A549 (cell line): ENCODE measurements at regions not wholly inside any gene's neighbourhood (a gene's known extent, or its start where the extent isn't known, plus 50 kb on each side); places are given as distances from the start of the nearest gene placed in this dataset.

Experiments used
- CBX2 ChIP-seq: fragments of 200-600 bp; sonication (generic); IDR thresholded peaks from 2 replicates; pipeline ENCODE4 v1.6.1; 2016; ENCODE audit warnings: low read depth, mild to moderate bottlenecking, borderline replicate concordance
- CEBPB ChIP-seq, 2 experiments: fragments of >200 bp in 1 of 2; sonication (Bioruptor Twin) in 1 of 2; formaldehyde crosslinking in 1 of 2; IDR thresholded peaks; 2 replicates each; pipeline ENCODE4 v1.6.1; 2012 to 2016
- RARB ChIP-seq: fragments of 250-450 bp; sonication (Bioruptor Pico); IDR thresholded peaks from 2 replicates; pipeline ENCODE4 v1.8.0; 2021; ENCODE audit warnings: mild to moderate bottlenecking, moderate library complexity
- ZNF302 ChIP-seq: fragments of 250-450 bp; sonication (Bioruptor Pico); IDR thresholded peaks from 2 replicates; pipeline ENCODE4 v1.9.0; 2021; ENCODE audit warnings: inconsistent platforms, mild to moderate bottlenecking, moderate library complexity
- TF ChIP-seq, protein P1 (sequence below): fragments of >200 bp; sonication (Bioruptor Twin); formaldehyde crosslinking; IDR thresholded peaks from 3 replicates; pipeline ENCODE4 v1.5.1; 2016

DNA sequence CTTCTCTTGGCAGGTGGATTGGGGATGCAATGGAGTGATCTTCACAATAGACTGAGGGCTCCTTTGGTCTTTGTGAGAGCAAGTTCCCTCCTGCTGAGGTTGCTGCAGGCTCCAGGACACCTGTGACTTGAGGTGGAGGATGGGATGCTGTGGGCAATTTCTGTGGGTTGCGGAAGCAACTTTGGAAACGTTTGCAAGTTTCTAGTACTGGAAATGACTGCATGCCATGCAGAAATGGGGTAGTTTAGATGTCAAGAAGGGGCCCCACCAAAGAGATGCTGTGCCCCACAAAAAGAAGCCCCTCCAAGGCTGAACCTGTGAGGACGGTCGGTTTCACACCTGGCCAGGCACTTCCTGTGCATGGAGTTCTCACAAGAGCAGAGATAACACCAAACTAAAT lies 80.4 kb upstream of the XCR1 start:
- TF ChIP-seq, protein P1, sequence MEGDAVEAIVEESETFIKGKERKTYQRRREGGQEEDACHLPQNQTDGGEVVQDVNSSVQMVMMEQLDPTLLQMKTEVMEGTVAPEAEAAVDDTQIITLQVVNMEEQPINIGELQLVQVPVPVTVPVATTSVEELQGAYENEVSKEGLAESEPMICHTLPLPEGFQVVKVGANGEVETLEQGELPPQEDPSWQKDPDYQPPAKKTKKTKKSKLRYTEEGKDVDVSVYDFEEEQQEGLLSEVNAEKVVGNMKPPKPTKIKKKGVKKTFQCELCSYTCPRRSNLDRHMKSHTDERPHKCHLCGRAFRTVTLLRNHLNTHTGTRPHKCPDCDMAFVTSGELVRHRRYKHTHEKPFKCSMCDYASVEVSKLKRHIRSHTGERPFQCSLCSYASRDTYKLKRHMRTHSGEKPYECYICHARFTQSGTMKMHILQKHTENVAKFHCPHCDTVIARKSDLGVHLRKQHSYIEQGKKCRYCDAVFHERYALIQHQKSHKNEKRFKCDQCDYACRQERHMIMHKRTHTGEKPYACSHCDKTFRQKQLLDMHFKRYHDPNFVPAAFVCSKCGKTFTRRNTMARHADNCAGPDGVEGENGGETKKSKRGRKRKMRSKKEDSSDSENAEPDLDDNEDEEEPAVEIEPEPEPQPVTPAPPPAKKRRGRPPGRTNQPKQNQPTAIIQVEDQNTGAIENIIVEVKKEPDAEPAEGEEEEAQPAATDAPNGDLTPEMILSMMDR, result no peak
- no peak for TF ChIP-seq CBX2
- TF ChIP-seq CEBPB (IDR thresholded peaks at IDR 0.05), result no peak
- no peak for TF ChIP-seq RARB (CRISPR knock-in tag)
- TF ChIP-seq ZNF302 (CRISPR knock-in tag), result no peak
